SH-SY5Y (cell line): ENCODE measurements at regions not wholly inside any gene's neighbourhood (a gene's known extent, or its start where the extent isn't known, plus 50 kb on each side); places are given as distances from the start of the nearest gene placed in this dataset.

Experiments
- GATA2 ChIP-seq: IDR thresholded peaks from 2 replicates; pipeline ENCODE4 v1.6.1; 2011; ENCODE audit warnings: mild to moderate bottlenecking, low read depth, low read length
- GATA3 ChIP-seq: IDR thresholded peaks from 2 replicates; pipeline ENCODE4 v1.6.1; 2011; ENCODE audit warnings: low read depth, mild to moderate bottlenecking, low read length, moderate library complexity

DNA sequence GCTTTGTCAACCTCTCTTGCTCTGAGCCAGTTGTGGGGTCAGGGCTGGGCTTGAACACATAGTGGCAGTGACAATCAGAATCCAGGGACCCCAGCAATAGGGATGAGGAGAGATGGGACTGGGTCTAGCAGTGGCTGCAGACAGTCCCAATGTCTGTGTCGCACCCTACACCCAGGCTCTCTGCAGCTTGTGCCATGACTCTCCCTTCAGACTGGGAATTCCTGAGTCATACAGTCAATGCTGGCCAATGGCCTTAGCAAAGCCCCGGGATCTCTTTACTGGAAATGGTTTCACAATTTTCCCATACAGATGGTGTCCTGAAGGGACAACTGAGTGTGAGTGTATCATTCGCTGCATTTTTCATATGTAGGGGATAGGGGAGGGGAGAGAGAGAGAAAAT lies 74.2 kb upstream of the CELF4 start:
- no peak for TF ChIP-seq GATA2
- TF ChIP-seq GATA3, result no peak
